ENCODE measurements at regions not wholly inside any gene's neighbourhood (a gene's known extent, or its start where the extent isn't known, plus 50 kb on each side); places are given as distances from the start of the nearest gene placed in this dataset.

- no peak for DNase-seq
Measured at GRCh38 chr6:163816441-163816840, 401.9 kb downstream of the QKI start.

GRCh38 chr6:163815796-163816195 lies 401.3 kb downstream of the QKI start:
- no peak for DNase-seq

GRCh38 chr6:163814494-163815364 lies 400.2 kb downstream of the QKI start:
- no peak for DNase-seq

GRCh38 chr6:163813979-163814493 lies 399.5 kb downstream of the QKI start:
- no peak for DNase-seq

- DNase-seq, result no peak
Measured at GRCh38 chr6:163811317-163811716, 396.8 kb downstream of the QKI start.

GRCh38 chr6:163809364-163809763 lies 394.8 kb downstream of the QKI start:
- DNase-seq, result no peak

GRCh38 chr6:163808871-163809270 lies 394.4 kb downstream of the QKI start:
- no peak for DNase-seq

GRCh38 chr6:163808231-163808630 lies 393.7 kb downstream of the QKI start:
- no peak for DNase-seq

- peak in 1 of 2 experiments; percentile 1 for DNase-seq
Measured at GRCh38 chr6:163806755-163807499, 392.4 kb downstream of the QKI start.

- no peak for DNase-seq
Measured at GRCh38 chr6:163804991-163805390, 390.5 kb downstream of the QKI start.

- no peak for DNase-seq
Measured at GRCh38 chr6:163802267-163802666, 387.7 kb downstream of the QKI start.

- no peak for DNase-seq
Measured at GRCh38 chr6:163797296-163797845, 382.9 kb downstream of the QKI start.

- DNase-seq, result no peak
Measured at GRCh38 chr6:163793011-163793983, 378.8 kb downstream of the QKI start.

GRCh38 chr6:163790266-163790840 lies 375.8 kb downstream of the QKI start:
- DNase-seq, result no peak

- DNase-seq, result no peak
Measured at GRCh38 chr6:163789199-163789810, 374.8 kb downstream of the QKI start.

- DNase-seq, result no peak
Measured at GRCh38 chr6:163786995-163787671, 372.6 kb downstream of the QKI start.

- peak; percentile 92 to 94 for DNase-seq
Measured at GRCh38 chr6:163782436-163783003, 368.0 kb downstream of the QKI start.

- DNase-seq, result no peak
Measured at GRCh38 chr6:163780994-163781393, 366.5 kb downstream of the QKI start.

- no peak for DNase-seq
Measured at GRCh38 chr6:163779727-163780284, 365.3 kb downstream of the QKI start.

- no peak for DNase-seq
Measured at GRCh38 chr6:163777716-163778115, 363.2 kb downstream of the QKI start.
